Choroid plexus epithelial cell (primary cell): ENCODE measurements at regions not wholly inside any gene's neighbourhood (a gene's known extent, or its start where the extent isn't known, plus 50 kb on each side); places are given as distances from the start of the nearest gene placed in this dataset.

ENCODE experiments used
- DNase-seq: peaks from one replicate; pipeline ENCODE4 v3.0.0-alpha.2; 2010; ENCODE audit warnings: low read depth
- H3K4me3 ChIP-seq: 2 replicates; pipeline ENCODE4 v1.5.1; 2011; ENCODE audit warnings: low read depth, mild to moderate bottlenecking, control low read depth, low read length, moderate library complexity
- CTCF ChIP-seq: conservative IDR thresholded peaks from 2 replicates; pipeline ENCODE4 v1.5.1; 2011; ENCODE audit warnings: low read depth, mild to moderate bottlenecking, control low read depth, inconsistent platforms, low read length, moderate library complexity

DNA sequence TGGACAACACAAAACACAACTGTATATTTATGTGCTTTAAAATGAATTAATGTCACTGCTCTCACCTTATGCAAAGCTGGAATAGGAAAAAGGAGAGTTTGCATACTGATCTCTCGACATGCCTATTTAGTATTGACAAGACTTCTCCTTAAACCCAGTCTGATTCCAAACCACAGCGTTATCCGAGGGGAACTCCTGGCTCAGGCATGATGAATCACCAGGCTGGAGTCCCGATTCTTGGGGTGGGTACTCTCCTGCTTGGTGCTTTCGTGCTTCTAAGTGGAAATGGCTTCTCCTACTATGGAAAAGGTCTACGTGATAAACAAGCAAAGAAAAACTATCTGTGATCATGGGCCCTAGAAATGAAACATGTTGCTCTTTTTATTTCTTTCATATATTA is 88.9 kb upstream of the SLC35G4 start:
- no peak for TF ChIP-seq CTCF
- no peak for DNase-seq
- no peak overlapping the region for H3K4me3 ChIP-seq

DNA sequence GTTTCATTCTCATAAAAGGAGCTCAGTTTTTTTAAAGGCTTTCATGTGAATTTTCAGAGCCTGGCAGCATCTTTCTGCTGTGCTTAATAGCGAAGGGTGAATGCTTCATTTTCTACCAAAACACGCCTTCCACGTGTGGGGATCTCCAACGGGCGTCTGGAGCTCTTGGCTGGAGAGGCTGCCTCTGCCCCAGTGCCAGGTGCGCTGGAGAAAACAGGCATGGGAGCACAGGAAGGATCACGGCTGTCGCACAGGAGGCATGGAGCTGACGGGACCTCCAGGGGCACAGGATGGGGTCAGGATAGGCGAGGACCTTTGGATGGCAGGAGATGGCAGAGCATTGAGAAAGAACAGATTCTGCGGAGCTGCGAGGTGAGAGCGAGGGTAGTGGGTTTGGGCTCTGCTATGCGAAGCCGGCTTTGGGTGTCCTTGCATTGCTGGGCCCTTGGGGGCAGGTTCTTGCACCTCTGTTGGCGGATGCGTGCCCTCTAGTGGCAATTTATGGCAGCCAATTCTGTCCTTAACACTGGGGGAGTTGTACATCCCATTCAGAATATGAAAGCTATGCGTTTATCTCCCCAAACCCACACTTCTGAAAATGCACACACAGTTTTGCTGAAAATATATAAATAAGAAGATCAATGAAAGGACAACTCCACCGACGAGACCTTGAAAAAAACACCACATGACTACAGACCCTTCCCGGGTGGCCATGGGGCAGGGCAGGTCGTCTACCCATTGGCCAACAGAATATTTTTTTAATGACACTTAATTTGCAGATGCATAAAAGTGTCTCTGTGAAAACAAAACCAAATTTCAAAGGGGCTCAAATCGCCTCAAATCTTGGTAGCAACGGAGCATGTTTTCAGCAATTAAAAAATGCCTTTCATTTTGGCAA is 90.4 kb upstream of the SLC35G4 start:
- TF ChIP-seq CTCF: peak; percentile 88
- peak; percentile 81 for DNase-seq
- no peak overlapping the region for H3K4me3 ChIP-seq

DNA sequence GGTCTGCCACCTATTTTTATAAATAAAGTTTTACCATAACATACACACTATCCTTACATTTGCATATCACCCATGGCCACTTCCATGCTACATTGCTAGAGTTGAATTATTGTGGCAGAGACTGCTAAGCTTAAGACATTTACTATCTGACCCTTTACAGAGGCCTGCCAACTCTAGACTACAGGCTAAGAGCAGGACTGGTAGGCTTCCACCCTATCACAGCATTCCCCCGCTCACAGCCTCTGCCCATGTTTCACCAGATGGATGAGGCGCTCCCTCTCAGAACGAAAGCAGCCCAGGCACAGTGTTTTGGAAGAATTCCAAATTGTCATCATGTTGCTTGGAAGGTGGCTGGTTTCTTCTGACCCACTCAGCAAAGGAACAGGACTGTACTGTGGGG is 91.7 kb upstream of the SLC35G4 start:
- no peak for DNase-seq
- no peak overlapping the region for H3K4me3 ChIP-seq
- no peak for TF ChIP-seq CTCF

DNA sequence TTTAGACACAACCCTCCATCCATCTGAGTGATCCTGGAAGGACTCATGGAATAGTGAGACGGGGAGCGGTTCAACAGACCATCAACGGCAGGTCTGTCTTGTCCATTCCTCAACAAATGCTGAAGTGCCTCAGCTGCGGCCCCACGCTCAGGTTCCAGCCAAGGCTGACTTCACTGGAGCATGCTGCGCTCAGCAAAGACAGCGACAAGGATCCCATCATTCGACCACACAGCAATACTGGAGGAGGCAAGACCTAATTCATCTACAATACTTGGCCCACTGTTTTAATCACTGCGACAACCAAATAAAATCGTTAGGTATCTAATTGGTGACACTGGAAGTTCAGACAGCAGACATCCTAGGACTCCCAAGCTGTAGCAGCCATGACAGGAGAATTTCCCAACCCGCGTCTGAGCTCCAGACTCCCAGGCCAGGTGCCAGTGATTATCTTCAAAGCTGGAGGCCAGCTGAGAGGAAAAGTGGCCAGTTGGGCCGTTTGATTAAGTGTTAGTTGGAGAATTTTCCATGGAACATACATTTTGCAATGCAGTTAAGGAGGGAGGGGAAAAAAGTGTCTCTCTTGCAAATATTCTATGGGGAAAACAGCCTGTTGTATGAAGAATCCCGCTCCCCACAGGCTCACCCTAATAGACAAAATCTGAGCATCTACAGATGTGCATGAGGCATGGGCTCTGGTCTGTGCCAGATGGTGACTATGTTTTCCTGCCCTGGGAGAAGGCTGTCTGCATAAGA is 92.5 kb upstream of the SLC35G4 start:
- H3K4me3 ChIP-seq: no peak overlapping the region
- TF ChIP-seq CTCF: no peak
- DNase-seq: no peak

GRCh38 chr18:11514267-11514666 is 95.1 kb upstream of the SLC35G4 start:
- no peak for DNase-seq
- no peak for TF ChIP-seq CTCF
- no peak overlapping the region for H3K4me3 ChIP-seq

GRCh38 chr18:11512096-11513025 is 97.0 kb upstream of the SLC35G4 start:
- DNase-seq: peak; percentile 68
- no peak overlapping the region for H3K4me3 ChIP-seq
- TF ChIP-seq CTCF: peak; percentile 67
